Body of pancreas (tissue), 4 donors: ENCODE measurements at regions not wholly inside any gene's neighbourhood (a gene's known extent, or its start where the extent isn't known, plus 50 kb on each side); places are given as distances from the start of the nearest gene placed in this dataset.

Source experiments
- ATAC-seq: fragments of 150-250 bp; one replicate; pipeline ENCODE4 v1.9.1; 2016
- DNase-seq, 4 donors: peaks; one replicate each; pipeline ENCODE4 v3.0.0-alpha.2; 2019
- H3K27ac ChIP-seq, 4 donors: fragments of 200-600 bp; sonication (generic); 1 replicate in 3 of 4; 2 replicates in 1 of 4; pipeline versions ENCODE4 v1.5.1 to v1.6.1; 2016 to 2019; ENCODE audit warnings: mild to moderate bottlenecking in 1 of 4, mixed read lengths in 1 of 4, moderate library complexity in 1 of 4
- H3K27me3 ChIP-seq, 2 donors: fragments of 200-600 bp; sonication (generic); one replicate each; pipeline ENCODE4 v1.6.0; 2016; ENCODE audit warnings: mild to moderate bottlenecking in 1 of 2
- H3K36me3 ChIP-seq, 2 donors: fragments of 200-600 bp; sonication (generic); replicated peaks in 1 of 2; 2 replicates each; pipeline ENCODE4 v1.5.1; 2016; ENCODE audit warnings: low read depth in 2 of 2; ENCODE audit not compliant: insufficient read depth in 1 of 2
- H3K4me1 ChIP-seq: fragments of 200-600 bp; sonication (generic); one replicate; pipeline ENCODE4 v1.6.0; 2016
- H3K4me3 ChIP-seq, 2 donors: fragments of 200-600 bp; sonication (generic); 1 replicate in 1 of 2; 2 replicates in 1 of 2; pipeline ENCODE4 v1.5.1; 2016 to 2019
- H3K9me3 ChIP-seq, 3 donors: fragments of 200-600 bp; sonication (generic); 1 replicate in 2 of 3; 2 replicates in 1 of 3; pipeline ENCODE4 v1.5.1; 2016
- CTCF ChIP-seq, 7 experiments: fragments of 450-650 bp in 4 of 7; fragments of 200-600 bp in 3 of 7; sonication (generic) in 3 of 7; IDR thresholded peaks; one replicate each; pipeline ENCODE4 v1.5.1; 2016 to 2019; ENCODE audit warnings: antibody characterized with exemption in 7 of 7
- POLR2A ChIP-seq, 3 donors: fragments of 450-650 bp; IDR thresholded peaks; one replicate each; pipeline ENCODE4 v1.6.1; 2016; ENCODE audit warnings: antibody characterized with exemption in 3 of 3, mild to moderate bottlenecking in 2 of 3
- WGBS, 2 donors: methylation state at CpG; one replicate each; pipeline ENCODE4 v1.1.5; 2017; 5-methylcytosine and 5-hydroxymethylcytosine counted together
- intact Hi-C: fragments of 100-400 bp; cut with DNase I; formaldehyde crosslinking; loops from one replicate; pipeline ENCODE4 v1.15.1; 2023

- Histone ChIP-seq H3K27me3 (no peaks in the 10 kb centered on the region), H3K4me1 (no peaks in the 10 kb centered on the region), H3K4me3 (no peak overlapping the region), H3K27ac (no peak overlapping the region), H3K9me3 (no peaks in the 10 kb centered on the region), H3K36me3 (no peaks in the 10 kb centered on the region)
- no peak for DNase-seq
- intact Hi-C loops: no loop called here
- 63 to 64% methylated on average over 7 of the region's 7 CpGs for WGBS, 2 donors
- no peak for TF ChIP-seq CTCF (IDR thresholded peaks at IDR 0.05)
- no peak for TF ChIP-seq POLR2A (IDR thresholded peaks at IDR 0.05)
- no peak for ATAC-seq
Observed at GRCh38 chr3:159174715-159175692, 373.1 kb downstream of the MFSD1 start.

- Histone ChIP-seq H3K27me3 (no peaks in the 10 kb centered on the region), H3K4me3 (no peak overlapping the region), H3K27ac (no peak overlapping the region), H3K4me1 (no peaks in the 10 kb centered on the region), H3K36me3 (no peaks in the 10 kb centered on the region), H3K9me3 (no peaks in the 10 kb centered on the region)
- DNase-seq (no peak), ATAC-seq (no peak)
- intact Hi-C loops: no loop called here
- TF ChIP-seq CTCF (IDR thresholded peaks at IDR 0.05) (no peak), POLR2A (IDR thresholded peaks at IDR 0.05) (no peak)
- 50 to 58% methylated on average over 4 of the region's 4 CpGs for WGBS, 2 donors
Observed at GRCh38 chr3:159178209-159178897, 376.5 kb downstream of the MFSD1 start.

- Histone ChIP-seq H3K27me3 (no peaks in the 10 kb centered on the region), H3K9me3 (no peaks in the 10 kb centered on the region), H3K36me3 (no peaks in the 10 kb centered on the region), H3K4me3 (no peak overlapping the region), H3K4me1 (peaks cover 17% of the 10 kb centered on the region), H3K27ac (no peak overlapping the region)
- ATAC-seq (no peak), DNase-seq (no peak)
- TF ChIP-seq CTCF (IDR thresholded peaks at IDR 0.05) (no peak), POLR2A (IDR thresholded peaks at IDR 0.05) (no peak)
- intact Hi-C loops: no loop called here
Observed at GRCh38 chr3:159182961-159183360, 381.1 kb downstream of the MFSD1 start.

GRCh38 chr3:159185443-159186050, 383.7 kb downstream of the MFSD1 start:
- no peak overlapping the region for H3K4me3 ChIP-seq
- H3K27ac ChIP-seq: no peak overlapping the region
- intact Hi-C loops: no loop called here
- 84 to 85% methylated on average over 2 of the region's 2 CpGs for WGBS, 2 donors
- no peaks in the 10 kb centered on the region for H3K9me3 ChIP-seq
- DNase-seq (no peak), ATAC-seq (no peak)
- H3K27me3 ChIP-seq: no peaks in the 10 kb centered on the region
- peaks cover 17% of the 10 kb centered on the region for H3K4me1 ChIP-seq
- no peak for TF ChIP-seq CTCF (IDR thresholded peaks at IDR 0.05)
- H3K36me3 ChIP-seq: no peaks in the 10 kb centered on the region
